ENCODE measurements at regions not wholly inside any gene's neighbourhood (a gene's known extent, or its start where the extent isn't known, plus 50 kb on each side); places are given as distances from the start of the nearest gene placed in this dataset.

GRCh38 chr22:44442186-44442815 lies 55.7 kb downstream of the RTL6 start:
- no peak for DNase-seq

- no peak for DNase-seq
Measured at GRCh38 chr22:44441401-44442185, 56.4 kb downstream of the RTL6 start.

- no peak for DNase-seq
Measured at GRCh38 chr22:44440224-44441160, 57.5 kb downstream of the RTL6 start.

GRCh38 chr22:44439356-44440223 lies 58.4 kb downstream of the RTL6 start:
- DNase-seq: no peak

- no peak for DNase-seq
Measured at GRCh38 chr22:44438481-44439131, 59.4 kb downstream of the RTL6 start.

GRCh38 chr22:44438056-44438455 lies 60.0 kb downstream of the RTL6 start:
- DNase-seq: no peak

- no peak for DNase-seq
Measured at GRCh38 chr22:44437216-44438055, 60.6 kb downstream of the RTL6 start.

- DNase-seq: no peak
Measured at GRCh38 chr22:44436736-44437135, 61.3 kb downstream of the RTL6 start.

GRCh38 chr22:44431256-44431655 lies 66.8 kb downstream of the RTL6 start:
- DNase-seq: no peak

- DNase-seq: no peak
Measured at GRCh38 chr22:44430716-44431115, 67.3 kb downstream of the RTL6 start.

- DNase-seq: no peak
Measured at GRCh38 chr22:44429941-44430587, 68.0 kb downstream of the RTL6 start.

GRCh38 chr22:44428941-44429830 lies 68.8 kb downstream of the RTL6 start:
- no peak for DNase-seq

- DNase-seq: no peak
Measured at GRCh38 chr22:44427611-44428470, 70.2 kb downstream of the RTL6 start.

GRCh38 chr22:44426981-44427380 lies 71.1 kb downstream of the RTL6 start:
- no peak for DNase-seq

- no peak for DNase-seq
Measured at GRCh38 chr22:44425694-44426045, 72.4 kb downstream of the RTL6 start.

GRCh38 chr22:44424867-44425693 lies 73.0 kb downstream of the RTL6 start:
- peak; percentile 42 for DNase-seq

GRCh38 chr22:44424359-44424682 lies 73.7 kb downstream of the RTL6 start:
- DNase-seq: no peak

Data from NCI-H69 (cell line).